Medulla oblongata (tissue), 1 donor: ENCODE measurements at regions not wholly inside any gene's neighbourhood (a gene's known extent, or its start where the extent isn't known, plus 50 kb on each side); places are given as distances from the start of the nearest gene placed in this dataset.
"Not testable (repeated sequence)": the region's sequence is repeated elsewhere in the genome, so short reads cannot be mapped to it uniquely, and the experiment has no call there.

Experiments
- DNase-seq: peaks from one replicate; pipeline ENCODE4 v3.0.0-alpha.2; 2015; ENCODE audit errors: extremely low spot score

GRCh38 chr16:5769513-5769912 lies 671.9 kb upstream of the EEF2KMT start:
- DNase-seq: no peak

- DNase-seq: no peak
These were observed 670.9 kb upstream of the EEF2KMT start for GRCh38 chr16:5768445-5768844.

- no peak for DNase-seq
These were observed 665.6 kb upstream of the EEF2KMT start for GRCh38 chr16:5763176-5763575.

GRCh38 chr16:5762362-5762761 lies 664.8 kb upstream of the EEF2KMT start:
- DNase-seq: no peak

GRCh38 chr16:5761592-5761991 lies 664.0 kb upstream of the EEF2KMT start:
- no peak for DNase-seq

GRCh38 chr16:5758281-5758680 lies 660.7 kb upstream of the EEF2KMT start:
- no peak for DNase-seq

- no peak for DNase-seq
These were observed 659.4 kb upstream of the EEF2KMT start for GRCh38 chr16:5756969-5757368.

- DNase-seq: no peak
These were observed 655.8 kb upstream of the EEF2KMT start for GRCh38 chr16:5753381-5753780.

GRCh38 chr16:5751216-5751615 lies 653.6 kb upstream of the EEF2KMT start:
- no peak for DNase-seq

GRCh38 chr16:5750439-5750838 lies 652.8 kb upstream of the EEF2KMT start:
- DNase-seq: not testable (repeated sequence)

- DNase-seq: no peak
These were observed 641.0 kb upstream of the EEF2KMT start for GRCh38 chr16:5738586-5738985.

GRCh38 chr16:5736209-5736930 lies 638.8 kb upstream of the EEF2KMT start:
- no peak for DNase-seq

- DNase-seq: no peak
These were observed 637.8 kb upstream of the EEF2KMT start for GRCh38 chr16:5735444-5735843.

- DNase-seq: no peak
These were observed 633.2 kb upstream of the EEF2KMT start for GRCh38 chr16:5730783-5731182.

GRCh38 chr16:5722116-5722619 lies 624.6 kb upstream of the EEF2KMT start:
- DNase-seq: no peak

- no peak for DNase-seq
These were observed 617.6 kb upstream of the EEF2KMT start for GRCh38 chr16:5715155-5715554.

- no peak for DNase-seq
These were observed 612.3 kb upstream of the EEF2KMT start for GRCh38 chr16:5709889-5710288.

- DNase-seq: no peak
These were observed 608.6 kb upstream of the EEF2KMT start for GRCh38 chr16:5706211-5706610.

GRCh38 chr16:5704271-5704670 lies 606.7 kb upstream of the EEF2KMT start:
- no peak for DNase-seq

GRCh38 chr16:5693426-5693825 lies 595.8 kb upstream of the EEF2KMT start:
- DNase-seq: no peak

- no peak for DNase-seq
These were observed 584.4 kb upstream of the EEF2KMT start for GRCh38 chr16:5681966-5682365.

- DNase-seq: no peak
These were observed 580.8 kb upstream of the EEF2KMT start for GRCh38 chr16:5678371-5678770.

GRCh38 chr16:5671421-5671820 lies 573.8 kb upstream of the EEF2KMT start:
- no peak for DNase-seq

- DNase-seq: no peak
These were observed 572.6 kb upstream of the EEF2KMT start for GRCh38 chr16:5670198-5670597.
